Colonic mucosa (tissue), 4 donors: ENCODE measurements at regions not wholly inside any gene's neighbourhood (a gene's known extent, or its start where the extent isn't known, plus 50 kb on each side); places are given as distances from the start of the nearest gene placed in this dataset.

Experiments used
- DNase-seq: peaks from one replicate; pipeline ENCODE4 v3.0.0-alpha.2; 2020
- H3K27ac ChIP-seq: fragments of 200-600 bp; one replicate; pipeline ENCODE4 v1.8.0; 2021
- H3K27me3 ChIP-seq: fragments of 200-600 bp; one replicate; pipeline ENCODE4 v1.8.0; 2021
- H3K36me3 ChIP-seq: fragments of 200-600 bp; one replicate; pipeline ENCODE4 v1.8.0; 2021
- H3K4me1 ChIP-seq: fragments of 200-600 bp; one replicate; pipeline ENCODE4 v1.8.0; 2021; ENCODE audit warnings: mild to moderate bottlenecking
- H3K4me3 ChIP-seq: fragments of 200-600 bp; one replicate; pipeline ENCODE4 v1.8.0; 2021
- H3K9ac ChIP-seq, 2 donors: one replicate each; pipeline ENCODE4 v1.7.0; 2013; ENCODE audit warnings: control low read depth in 2 of 2, low read depth in 2 of 2, low read length in 2 of 2
- H3K9me3 ChIP-seq: fragments of 200-600 bp; one replicate; pipeline ENCODE4 v1.8.0; 2021
- CTCF ChIP-seq: fragments of 200-600 bp; IDR thresholded peaks from one replicate; pipeline ENCODE4 v1.8.0; 2022; ENCODE audit warnings: antibody characterized with exemption, mild to moderate bottlenecking
- intact Hi-C: fragments of 100-400 bp; cut with DNase I; formaldehyde crosslinking; loops from one replicate; pipeline ENCODE4 v1.14.1; 2022
- donor health status: healthy.
- donor health status: DM: no; HTN: no; CAD: no.
- donor health status: DM: no; HTN: no; CAD: no.

- Histone ChIP-seq H3K36me3 (no peaks in the 10 kb centered on the region), H3K4me3 (no peak overlapping the region), H3K4me1 (no peaks in the 10 kb centered on the region), H3K27ac (no peak overlapping the region), H3K9ac (no peak overlapping the region), H3K27me3 (no peaks in the 10 kb centered on the region), H3K9me3 (no peaks in the 10 kb centered on the region)
- intact Hi-C loops, result no loop called here
- no peak for DNase-seq
- no peak for TF ChIP-seq CTCF
These were observed 504.9 kb downstream of the PPP4R3C start for GRCh38 chrX:26958261-26958660.

GRCh38 chrX:26954029-26954428 is 509.1 kb downstream of the PPP4R3C start:
- H3K9me3 ChIP-seq, result no peaks in the 10 kb centered on the region
- intact Hi-C loops, result no loop called here
- DNase-seq, result no peak
- no peak overlapping the region for H3K9ac ChIP-seq
- no peaks in the 10 kb centered on the region for H3K4me1 ChIP-seq
- no peaks in the 10 kb centered on the region for H3K36me3 ChIP-seq
- H3K4me3 ChIP-seq, result no peak overlapping the region
- TF ChIP-seq CTCF, result no peak
- no peaks in the 10 kb centered on the region for H3K27me3 ChIP-seq
- H3K27ac ChIP-seq, result no peak overlapping the region

- Histone ChIP-seq H3K27me3 (no peaks in the 10 kb centered on the region), H3K9me3 (no peaks in the 10 kb centered on the region), H3K27ac (no peak overlapping the region), H3K4me3 (no peak overlapping the region), H3K36me3 (no peaks in the 10 kb centered on the region), H3K9ac (no peak overlapping the region), H3K4me1 (no peaks in the 10 kb centered on the region)
- no peak for TF ChIP-seq CTCF
- no peak for DNase-seq
- intact Hi-C loops, result no loop called here
These were observed 510.9 kb downstream of the PPP4R3C start for GRCh38 chrX:26952213-26952612.

GRCh38 chrX:26927419-26927818 is 535.7 kb downstream of the PPP4R3C start:
- no peak for TF ChIP-seq CTCF
- Histone ChIP-seq H3K9me3 (no peaks in the 10 kb centered on the region), H3K36me3 (no peaks in the 10 kb centered on the region), H3K9ac (no peak overlapping the region), H3K27ac (no peak overlapping the region), H3K27me3 (no peaks in the 10 kb centered on the region), H3K4me3 (no peak overlapping the region), H3K4me1 (no peaks in the 10 kb centered on the region)
- DNase-seq, result no peak
- intact Hi-C loops, result no loop called here

- no peaks in the 10 kb centered on the region for H3K4me1 ChIP-seq
- H3K27me3 ChIP-seq, result no peaks in the 10 kb centered on the region
- no peak overlapping the region for H3K4me3 ChIP-seq
- no peaks in the 10 kb centered on the region for H3K9me3 ChIP-seq
- no peak overlapping the region for H3K27ac ChIP-seq
- H3K9ac ChIP-seq, result no peak overlapping the region
- intact Hi-C loops, result no loop called here
- no peak for TF ChIP-seq CTCF
- no peaks in the 10 kb centered on the region for H3K36me3 ChIP-seq
- DNase-seq, result no peak
These were observed 538.1 kb downstream of the PPP4R3C start for GRCh38 chrX:26925088-26925487.

GRCh38 chrX:26922278-26922677 is 540.9 kb downstream of the PPP4R3C start:
- Histone ChIP-seq H3K27me3 (no peaks in the 10 kb centered on the region), H3K4me1 (no peaks in the 10 kb centered on the region), H3K9ac (no peak overlapping the region), H3K27ac (no peak overlapping the region), H3K4me3 (no peak overlapping the region), H3K36me3 (no peaks in the 10 kb centered on the region), H3K9me3 (no peaks in the 10 kb centered on the region)
- DNase-seq, result no peak
- TF ChIP-seq CTCF, result no peak
- intact Hi-C loops, result no loop called here
